NCI-H187 (cell line): ENCODE measurements at regions not wholly inside any gene's neighbourhood (a gene's known extent, or its start where the extent isn't known, plus 50 kb on each side); places are given as distances from the start of the nearest gene placed in this dataset.
"Not testable (repeated sequence)": the region's sequence is repeated elsewhere in the genome, so short reads cannot be mapped to it uniquely, and the experiment has no call there.

Source experiments
- DNase-seq, 2 experiments: peaks; one replicate each; lab custom pipeline; 2025; lab: John Stamatoyannopoulos, UW

DNA sequence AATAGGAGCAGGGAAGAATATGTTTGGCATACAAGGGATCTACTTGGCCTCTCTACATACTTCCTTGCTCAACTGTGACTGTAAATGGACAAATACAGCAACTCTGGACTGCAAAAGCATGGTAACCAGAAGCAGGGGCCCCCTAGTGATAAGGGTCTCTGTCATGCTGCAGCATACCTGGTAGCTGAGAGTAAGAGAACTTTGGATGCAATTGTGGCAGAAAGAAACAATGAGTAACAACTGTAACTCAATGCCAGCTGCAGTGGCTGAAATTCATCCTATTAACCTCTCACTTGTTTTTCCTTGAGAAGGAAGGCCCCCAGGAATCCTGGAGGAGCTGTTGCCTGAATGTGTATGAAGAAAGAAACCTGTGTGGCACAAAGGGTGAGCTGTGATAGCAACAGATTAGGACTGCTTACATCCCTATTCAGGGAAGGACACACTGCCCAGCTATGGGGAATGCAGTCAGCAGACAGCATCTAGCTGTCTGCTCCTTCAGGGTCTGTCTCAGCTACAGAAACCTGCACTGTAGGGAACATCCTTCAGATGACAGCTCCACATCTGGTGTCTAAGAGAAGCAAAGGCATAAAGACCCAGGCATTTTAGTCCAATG, 468.1 kb upstream of the ACTBL2 start:
- DNase-seq = no peak

DNA sequence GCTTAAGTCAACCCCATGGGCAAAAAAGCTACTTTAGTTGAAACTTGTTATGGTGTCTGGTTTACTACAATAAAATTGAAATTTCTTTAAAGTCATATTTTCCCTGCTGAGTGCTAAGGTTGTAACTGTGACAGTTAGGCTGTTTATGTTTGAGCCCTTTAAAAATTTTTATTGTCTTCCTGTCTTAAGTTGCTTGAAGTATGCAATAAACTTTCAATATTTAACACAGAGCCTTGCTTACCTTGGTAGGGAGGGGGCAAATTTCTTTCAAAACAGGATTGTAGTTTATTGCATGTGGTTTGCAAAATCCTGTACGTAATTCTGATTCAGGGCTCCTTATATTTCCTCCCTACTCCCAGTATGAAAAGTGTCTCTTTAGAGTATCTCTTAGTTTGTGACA, 465.5 kb upstream of the ACTBL2 start:
- no peak for DNase-seq

DNA sequence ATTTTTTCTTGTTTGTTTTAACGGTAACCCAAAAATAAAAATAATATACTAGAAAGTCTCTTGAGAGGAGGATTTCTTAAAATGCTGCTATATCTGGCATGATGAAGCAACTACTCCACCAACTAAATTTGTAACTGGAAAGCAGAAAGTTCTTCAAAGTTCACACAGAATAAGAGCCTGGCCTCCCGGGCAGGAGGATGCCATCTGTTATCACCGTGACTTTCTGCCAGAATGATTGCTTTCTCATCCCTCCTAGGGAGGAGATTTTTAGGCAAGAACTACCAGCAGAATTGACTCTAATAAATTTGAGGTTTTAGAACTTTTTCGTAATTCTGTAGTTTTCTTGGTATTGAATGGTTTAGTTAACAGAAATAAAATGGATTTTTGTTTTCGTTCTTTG, 464.6 kb upstream of the ACTBL2 start:
- no peak for DNase-seq

DNA sequence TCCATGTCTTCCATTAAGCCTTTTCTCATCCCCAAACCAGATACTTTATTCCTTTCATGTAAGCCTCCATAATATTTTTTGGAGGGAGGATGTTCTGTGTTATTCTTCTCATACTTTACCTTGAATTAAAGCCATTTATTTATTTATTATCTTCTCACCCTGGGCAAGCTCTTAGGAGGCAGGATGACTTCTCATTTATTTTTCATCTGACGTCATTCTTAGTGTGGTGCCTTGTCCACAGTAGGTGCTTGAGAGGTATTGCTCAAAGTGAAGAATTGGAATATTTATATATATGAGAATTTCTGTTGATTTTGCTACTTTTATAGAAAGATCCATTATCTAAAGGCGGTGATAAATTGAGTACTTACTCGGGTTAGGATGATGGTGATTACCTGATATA, 458.3 kb upstream of the ACTBL2 start:
- no peak for DNase-seq

DNA sequence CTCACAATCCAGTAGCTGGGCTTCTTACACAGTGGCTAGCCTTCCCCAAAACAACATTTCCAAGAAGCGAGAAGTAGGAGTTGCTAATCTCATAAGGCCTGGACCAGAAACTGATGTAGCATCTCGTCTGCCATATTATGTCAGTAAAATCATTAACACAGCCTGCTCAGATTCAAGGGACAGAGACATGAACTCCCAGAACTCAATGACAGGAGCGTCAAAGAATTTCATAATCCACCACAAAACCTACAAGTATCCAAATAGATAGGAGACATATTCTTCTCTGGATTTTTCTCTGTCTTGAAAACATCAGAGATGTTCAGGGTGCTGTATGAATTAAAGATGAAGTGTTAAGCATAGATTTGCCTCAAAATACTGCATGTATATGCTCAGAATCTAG, 457.6 kb upstream of the ACTBL2 start:
- no peak for DNase-seq

DNA sequence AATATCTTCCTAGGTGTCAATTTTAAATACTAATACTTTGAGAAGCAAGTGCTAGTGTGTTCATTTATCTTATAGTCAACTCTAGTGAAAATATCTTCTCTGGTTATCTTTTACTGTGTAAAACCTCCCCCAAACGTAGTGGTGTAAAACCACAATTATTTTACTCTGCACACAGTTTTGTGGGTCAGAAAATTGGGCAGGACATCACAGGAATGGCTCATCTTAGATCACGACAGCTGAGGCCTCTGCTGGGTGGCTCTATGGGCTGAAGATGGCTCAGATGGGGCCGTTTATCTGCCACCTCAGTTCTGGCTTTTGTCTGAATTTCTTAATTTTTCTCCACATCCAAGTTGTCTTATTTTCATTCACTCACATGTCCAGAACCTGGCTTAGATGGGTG, 457.2 kb upstream of the ACTBL2 start:
- DNase-seq = no peak

DNA sequence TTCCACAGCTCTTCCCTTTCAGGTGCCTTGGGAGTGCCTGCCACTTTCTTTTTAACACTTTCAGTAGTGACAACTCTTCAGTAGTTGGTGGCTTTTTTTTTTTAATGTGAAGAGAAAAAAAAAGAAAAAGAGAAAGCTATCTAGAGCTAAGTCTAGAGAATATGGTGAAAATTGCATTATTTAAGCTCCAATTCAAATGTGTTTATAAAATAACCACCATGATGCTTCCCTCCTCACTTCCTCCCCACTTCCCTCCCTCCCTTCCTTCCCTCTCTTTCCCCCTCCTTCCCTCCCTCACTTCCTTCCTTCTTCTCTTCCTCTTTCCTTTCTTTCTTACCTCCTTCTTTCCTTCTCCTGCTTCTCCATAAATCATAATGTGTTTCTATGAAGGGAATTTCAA, 456.7 kb upstream of the ACTBL2 start:
- no peak for DNase-seq

DNA sequence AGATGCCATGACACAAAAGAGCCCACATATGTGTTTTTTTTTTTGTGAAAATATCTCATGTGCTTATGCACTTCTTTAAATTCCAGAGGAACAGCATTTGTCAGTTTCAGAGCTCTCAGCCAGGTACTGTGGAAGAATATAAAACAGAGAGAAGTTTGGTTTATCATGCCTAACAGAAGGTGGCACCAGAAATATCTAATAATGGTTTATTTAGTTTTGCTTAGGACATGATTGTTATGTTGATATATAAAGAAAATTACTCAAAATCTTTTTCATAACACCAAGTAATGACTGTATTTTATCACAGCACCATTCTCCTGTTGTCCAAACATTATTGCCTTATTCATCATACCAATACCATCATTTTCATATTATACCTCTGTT, 455.6 kb upstream of the ACTBL2 start:
- DNase-seq = no peak

DNA sequence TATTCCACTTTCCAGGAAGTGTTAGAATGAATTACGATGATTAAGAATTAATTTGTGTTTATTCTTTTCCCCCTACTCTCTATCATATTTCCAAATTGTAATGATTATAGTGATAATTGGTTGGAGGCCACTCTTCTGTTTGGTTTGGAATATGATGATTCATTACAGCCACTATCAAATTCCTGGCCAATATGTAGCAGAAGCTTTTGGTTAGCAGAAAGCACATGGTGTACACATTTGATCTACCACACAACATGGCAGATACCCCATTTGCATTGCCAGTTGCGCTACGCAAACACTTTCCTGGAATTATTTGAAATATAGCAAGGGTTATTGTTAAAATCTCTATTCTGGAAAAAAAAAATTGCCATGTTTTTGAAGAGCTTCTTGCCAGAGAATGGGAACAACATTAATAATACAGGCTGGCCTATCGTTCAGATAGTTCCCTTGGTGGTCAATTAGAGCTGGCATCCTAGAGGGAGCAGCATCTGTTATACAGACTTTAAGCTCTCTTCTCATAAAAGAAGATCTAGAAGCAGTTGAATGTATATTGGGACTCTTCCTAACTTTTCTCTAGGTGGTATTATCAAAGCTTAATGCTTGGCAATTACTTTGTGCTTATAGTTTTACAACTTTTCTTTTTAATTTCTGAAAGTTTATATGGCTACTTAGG, 455.0 kb upstream of the ACTBL2 start:
- no peak for DNase-seq

DNA sequence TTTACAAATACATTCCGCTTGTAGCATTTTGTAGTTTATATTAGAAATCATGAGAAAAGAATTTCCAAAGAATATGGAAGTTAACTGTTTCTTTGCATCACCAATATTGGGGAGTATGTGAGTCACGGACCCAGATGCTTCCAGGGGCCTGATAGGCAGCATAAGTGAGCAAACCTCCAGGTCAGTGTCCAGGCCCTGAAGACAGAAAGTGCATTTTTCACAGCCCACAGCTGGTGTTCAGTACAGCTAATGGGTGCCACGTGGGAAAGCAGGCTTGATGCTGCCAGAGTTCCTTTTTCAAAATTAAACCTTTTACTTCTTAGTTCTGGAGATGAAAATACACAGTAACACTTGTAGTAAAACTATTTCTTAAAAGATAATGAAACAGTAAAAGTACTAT, 454.4 kb upstream of the ACTBL2 start:
- DNase-seq = no peak

DNA sequence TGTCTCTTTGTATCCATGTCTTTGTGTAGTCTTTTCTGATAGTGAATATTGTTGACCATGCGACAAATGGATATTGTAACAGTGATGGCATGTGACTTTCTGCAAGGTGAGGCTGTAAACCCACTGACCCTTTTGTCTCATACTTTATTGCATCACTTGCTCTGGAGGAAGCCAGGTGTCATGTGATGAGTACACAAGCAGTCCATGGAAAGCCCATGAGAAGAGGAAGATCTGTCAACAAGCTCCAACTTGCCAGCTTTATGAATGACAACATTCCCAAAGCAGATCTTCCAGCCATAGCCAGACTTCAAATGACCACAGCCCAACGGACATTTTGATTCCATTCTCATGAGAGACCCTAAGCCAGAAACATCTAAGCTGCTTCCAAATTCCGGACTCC, 450.1 kb upstream of the ACTBL2 start:
- no peak for DNase-seq

DNA sequence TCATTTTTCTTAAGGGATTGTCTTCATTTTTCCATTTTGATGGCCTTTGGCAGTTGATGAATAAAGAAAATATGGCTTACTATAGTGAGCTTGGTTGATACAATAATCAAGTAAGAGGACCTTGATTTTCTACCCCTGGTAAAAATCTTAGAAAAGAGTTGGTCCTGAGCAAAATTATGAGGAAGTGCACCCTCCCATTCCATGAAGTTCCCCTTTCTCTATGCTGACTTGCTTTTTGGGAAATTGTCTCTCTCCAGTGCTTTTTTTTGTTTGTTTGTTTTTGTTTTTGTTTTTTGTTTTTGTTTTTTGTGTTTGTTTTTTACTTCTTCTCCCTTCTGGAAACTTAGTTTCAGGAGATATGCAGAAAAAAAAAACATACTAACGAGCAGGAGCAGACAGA, 449.2 kb upstream of the ACTBL2 start:
- DNase-seq = no peak

DNA sequence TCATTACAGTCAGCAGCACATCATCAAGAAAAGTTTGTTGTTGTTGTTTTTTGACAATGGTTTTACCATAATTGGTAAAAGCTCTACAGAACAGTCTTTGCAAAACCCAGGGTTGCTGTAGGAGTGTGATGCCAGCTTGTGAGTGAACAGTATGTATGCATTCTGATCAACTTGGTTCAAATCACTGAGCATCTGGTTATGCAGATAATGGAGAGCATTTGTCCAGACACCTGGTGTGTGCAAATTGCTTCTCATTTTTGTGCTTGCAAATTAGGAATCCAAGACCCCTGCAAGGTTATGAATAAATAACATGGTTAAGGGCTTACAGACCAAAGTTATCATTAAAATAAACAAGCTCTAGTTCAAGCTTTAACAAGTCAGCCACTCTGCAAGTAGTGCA, 448.7 kb upstream of the ACTBL2 start:
- no peak for DNase-seq

DNA sequence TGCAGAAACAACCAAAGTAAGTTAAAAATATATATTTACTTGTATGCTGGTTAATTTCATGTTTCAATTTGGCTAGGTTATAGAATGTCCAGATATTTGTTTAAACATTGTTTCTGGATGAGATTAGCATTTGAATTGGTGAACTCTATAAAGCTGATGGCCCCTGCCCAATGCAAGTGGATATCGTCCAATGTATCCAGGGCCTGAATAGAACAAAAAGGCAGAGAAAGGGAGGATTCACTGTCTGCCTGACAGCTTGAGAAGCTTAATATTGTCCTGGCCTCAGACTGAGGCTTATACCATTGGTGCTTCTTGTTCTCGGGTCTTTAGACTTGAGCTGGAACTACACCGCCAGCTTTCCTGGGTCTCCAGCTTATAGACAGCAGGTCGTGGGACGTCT, 446.7 kb upstream of the ACTBL2 start:
- no peak for DNase-seq

DNA sequence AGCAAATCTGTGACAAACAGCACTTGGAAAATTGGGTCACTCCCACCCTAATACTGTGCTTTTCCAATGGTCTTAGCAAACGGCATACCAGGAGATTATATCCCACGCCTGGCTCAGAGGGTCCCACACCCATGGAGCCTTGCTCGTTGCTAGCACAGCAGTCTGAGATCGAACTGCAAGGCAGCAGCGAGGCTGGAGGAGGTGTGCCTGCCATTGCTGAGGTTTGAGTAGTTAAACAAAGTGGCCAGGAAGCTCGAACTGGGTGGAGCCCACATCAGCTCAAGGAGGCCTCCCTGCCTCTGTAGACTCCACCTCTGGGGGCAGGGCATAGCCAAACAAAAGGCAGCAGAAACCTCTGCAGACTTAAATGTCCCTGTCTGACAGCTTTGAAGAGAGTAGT, 440.5 kb upstream of the ACTBL2 start:
- not testable (repeated sequence) for DNase-seq

DNA sequence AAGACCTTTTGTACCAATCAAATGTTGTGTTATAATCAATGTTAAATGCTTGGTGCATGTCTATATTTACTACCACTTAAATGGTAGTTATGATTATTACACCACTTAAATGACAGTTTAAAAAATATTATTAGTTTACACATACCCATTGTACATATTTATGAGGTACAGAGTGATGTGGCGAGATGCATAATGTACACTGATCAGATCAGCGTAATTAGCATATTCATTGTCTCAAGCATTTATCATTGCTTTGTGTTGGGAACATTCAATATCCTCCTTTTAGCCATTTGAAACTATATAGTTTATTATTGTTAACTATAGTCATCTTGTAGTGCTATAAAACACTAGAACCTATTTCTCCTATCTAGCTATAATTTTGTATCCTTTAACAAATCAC, 434.4 kb upstream of the ACTBL2 start:
- no peak for DNase-seq

DNA sequence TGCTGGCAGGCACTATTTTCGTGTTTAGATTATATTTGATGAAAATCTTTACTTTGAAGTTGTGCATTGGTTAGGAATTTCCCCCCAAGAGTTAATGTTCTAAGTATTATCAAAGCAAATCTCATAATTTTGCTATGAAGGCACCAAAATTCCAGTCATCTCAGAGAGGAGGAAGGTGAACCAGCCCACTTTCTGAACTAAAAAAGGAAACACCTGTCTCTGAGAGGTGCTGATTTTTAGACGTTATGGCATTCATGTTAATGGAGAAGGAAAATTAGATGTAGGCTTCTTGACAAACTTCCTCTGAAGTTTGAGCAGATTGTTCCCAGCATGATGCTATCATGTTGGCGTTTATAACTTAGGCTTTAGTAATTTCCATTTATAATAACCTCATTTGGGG, 432.9 kb upstream of the ACTBL2 start:
- DNase-seq = no peak

DNA sequence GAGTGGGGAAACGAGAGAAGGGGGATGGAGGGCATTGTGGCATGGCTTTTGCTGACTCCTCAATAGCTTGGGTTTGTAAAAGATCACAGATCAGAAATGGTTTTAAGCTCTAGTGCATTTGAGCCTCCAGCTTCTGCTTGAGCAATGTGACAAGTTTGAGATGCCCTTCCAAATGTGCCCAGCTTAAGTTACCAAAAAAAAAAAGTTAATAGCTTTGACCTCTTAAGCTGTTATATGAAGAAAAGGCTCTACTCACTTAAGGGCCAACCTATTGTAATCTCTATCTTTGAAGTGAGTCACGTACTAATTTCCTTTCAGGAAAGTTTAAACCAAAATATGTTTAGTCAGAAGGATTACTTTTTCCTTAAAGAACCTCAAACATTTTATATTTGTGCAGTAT, 428.8 kb upstream of the ACTBL2 start:
- no peak for DNase-seq

DNA sequence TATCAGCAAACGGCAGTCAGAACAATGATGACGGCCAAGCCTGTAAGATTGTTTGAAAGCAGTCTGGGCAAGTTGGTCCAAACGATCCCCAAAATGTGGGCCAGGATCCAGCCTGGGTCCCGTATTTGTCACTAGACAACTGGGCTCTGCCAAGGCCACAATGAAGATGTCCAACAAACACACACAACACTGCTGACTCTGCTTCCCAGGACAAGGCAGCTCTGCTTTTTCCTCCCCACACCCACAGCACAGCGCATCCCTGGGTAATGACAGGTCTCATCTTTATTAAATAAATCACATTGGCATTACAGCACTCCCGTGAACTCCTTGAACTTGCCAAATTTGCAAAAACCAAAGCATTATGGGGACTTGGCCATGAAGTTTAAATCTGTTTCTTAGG, 424.1 kb upstream of the ACTBL2 start:
- no peak for DNase-seq

DNA sequence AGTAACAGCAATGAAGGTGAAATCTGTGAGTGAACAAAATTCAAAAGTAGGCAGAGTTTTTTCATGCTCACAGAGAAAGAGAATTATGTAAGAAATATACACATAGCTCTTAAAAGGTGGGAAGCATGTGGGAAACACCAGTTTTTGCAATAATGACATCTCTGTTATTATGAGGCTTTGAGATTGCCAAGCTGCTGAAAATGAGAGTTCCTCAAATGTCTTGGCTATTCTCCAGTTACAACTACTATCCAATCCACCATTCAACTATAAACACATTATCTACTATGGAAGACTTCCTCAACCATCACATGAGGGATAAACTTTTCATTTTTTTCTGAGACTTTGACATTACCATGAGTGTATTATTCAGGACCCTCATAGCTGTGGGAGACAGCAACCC, 420.8 kb upstream of the ACTBL2 start:
- no peak for DNase-seq

DNA sequence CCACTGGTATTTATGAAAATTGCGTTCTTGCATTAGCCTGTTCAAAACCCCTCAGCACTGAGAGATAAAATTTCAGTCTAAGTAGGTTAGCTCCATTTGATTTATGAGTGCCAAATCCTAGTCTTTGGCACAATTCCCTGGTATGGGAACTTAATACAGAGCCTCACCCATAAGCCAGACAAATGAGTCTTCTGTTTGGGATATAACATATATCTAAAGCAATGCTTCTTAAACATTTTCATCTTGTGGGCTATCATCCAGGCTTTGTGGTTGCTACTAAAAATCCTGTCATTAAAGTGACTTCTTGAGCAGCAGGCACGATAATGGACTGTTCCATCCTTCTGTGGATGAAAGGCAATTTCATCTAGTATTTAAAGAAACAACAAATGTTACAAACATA, 419.5 kb upstream of the ACTBL2 start:
- no peak for DNase-seq

DNA sequence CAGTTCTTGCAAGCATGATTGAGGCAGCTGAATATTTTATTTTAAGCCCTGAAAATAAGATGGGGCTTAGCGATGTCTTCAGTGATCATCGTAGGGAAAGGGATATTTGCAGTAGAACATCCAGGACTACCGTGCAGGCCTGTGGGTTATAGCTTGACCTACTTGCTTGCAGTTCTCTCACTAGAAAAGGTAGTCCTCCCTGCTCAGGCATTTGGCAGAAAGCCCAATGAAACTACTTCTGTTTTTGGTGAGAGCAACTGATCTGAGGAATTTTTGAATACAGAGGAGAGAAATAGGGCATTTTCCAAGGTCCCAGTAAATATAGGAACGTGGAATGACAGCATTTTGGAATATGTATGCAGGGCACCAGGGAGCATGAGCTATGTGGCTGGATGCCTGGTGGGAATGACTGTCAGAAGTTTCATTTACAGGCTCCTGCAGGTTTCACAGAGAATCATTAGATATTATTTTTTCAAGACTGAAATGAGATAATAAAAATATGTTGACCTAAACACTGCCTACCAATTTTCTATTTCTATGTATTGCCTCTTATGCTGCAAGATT, 417.9 kb upstream of the ACTBL2 start:
- no peak for DNase-seq

DNA sequence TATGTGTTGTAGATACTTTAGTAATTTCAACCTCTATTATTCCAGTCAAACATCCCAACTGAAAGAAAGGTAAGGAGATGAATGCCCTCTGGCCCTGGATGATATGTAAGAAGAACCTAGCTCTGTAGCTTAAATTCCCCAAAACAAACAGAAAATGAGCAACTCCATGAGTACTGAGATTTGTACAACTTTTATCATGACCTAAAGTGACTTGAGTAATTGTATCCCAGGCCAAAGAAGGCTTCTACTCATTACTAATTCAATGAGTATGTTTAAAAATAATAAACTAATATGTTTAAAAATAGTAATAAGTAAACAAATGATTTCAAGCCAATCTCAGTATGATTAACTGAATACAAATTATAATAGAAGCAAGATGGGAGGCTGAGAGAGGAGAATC, 414.0 kb upstream of the ACTBL2 start:
- no peak for DNase-seq

DNA sequence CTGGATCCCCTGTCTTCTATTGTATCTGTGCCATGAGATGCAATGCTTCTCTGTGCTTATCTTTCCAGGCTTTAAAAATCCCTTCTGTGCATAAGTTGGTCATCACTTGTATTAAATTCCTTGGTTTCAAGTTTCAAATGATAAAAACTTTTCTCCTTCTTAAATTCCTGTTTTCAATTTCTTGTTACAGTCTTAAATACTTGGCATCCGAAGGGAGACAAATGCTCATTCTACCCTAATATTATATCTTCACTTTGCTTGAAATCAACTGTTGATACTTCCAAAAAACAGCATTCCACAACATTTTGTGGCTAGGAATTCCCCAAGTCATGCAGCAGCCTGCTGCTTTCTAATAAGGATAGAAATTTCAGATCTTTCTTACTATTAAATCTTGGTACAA, 413.2 kb upstream of the ACTBL2 start:
- no peak for DNase-seq
